Dedifferentiated amniotic fluid mesenchymal stem cell (primary cell): ENCODE measurements at regions not wholly inside any gene's neighbourhood (a gene's known extent, or its start where the extent isn't known, plus 50 kb on each side); places are given as distances from the start of the nearest gene placed in this dataset.

ENCODE experiments used
- DNase-seq: peaks from one replicate; pipeline ENCODE4 v3.0.0-alpha.2; 2016; ENCODE audit errors: extremely low spot score

- no peak for DNase-seq
Observed at GRCh38 chr16:14337303-14338191, 266.4 kb downstream of the MRTFB start.

- no peak for DNase-seq
Observed at GRCh38 chr16:14335297-14335696, 264.2 kb downstream of the MRTFB start.

GRCh38 chr16:14334366-14335080, 263.4 kb downstream of the MRTFB start:
- no peak for DNase-seq

GRCh38 chr16:14333361-14333760, 262.2 kb downstream of the MRTFB start:
- DNase-seq = no peak

- no peak for DNase-seq
Observed at GRCh38 chr16:14331020-14331419, 259.9 kb downstream of the MRTFB start.

- DNase-seq = no peak
Observed at GRCh38 chr16:14329727-14330350, 258.7 kb downstream of the MRTFB start.

GRCh38 chr16:14325502-14326401, 254.6 kb downstream of the MRTFB start:
- DNase-seq = no peak

GRCh38 chr16:14324581-14324980, 253.5 kb downstream of the MRTFB start:
- peak; percentile 82 for DNase-seq

- DNase-seq = no peak
Observed at GRCh38 chr16:14322186-14322585, 251.1 kb downstream of the MRTFB start.

GRCh38 chr16:14321542-14321941, 250.4 kb downstream of the MRTFB start:
- no peak for DNase-seq

GRCh38 chr16:14320406-14320805, 249.3 kb downstream of the MRTFB start:
- DNase-seq = no peak
